ENCODE measurements at regions not wholly inside any gene's neighbourhood (a gene's known extent, or its start where the extent isn't known, plus 50 kb on each side); places are given as distances from the start of the nearest gene placed in this dataset.

- TF ChIP-seq CTCF (IDR thresholded peaks at IDR 0.05; ENCODE audit: low read depth, low read length): no peak
- in situ Hi-C loops (cut with HindIII; ENCODE audit: low sequenced_read_pairs): no loop called here
- H3K4me3 ChIP-seq (ENCODE audit: low read depth, low read length): no peak overlapping the region
- no peak for DNase-seq (ENCODE audit: low read depth, low spot score)
These were observed 142.8 kb upstream of the SALL3 start for GRCh38 chr18:78836838-78837237.

- no peak for DNase-seq (ENCODE audit: low read depth, low spot score)
These were observed 141.9 kb upstream of the SALL3 start for GRCh38 chr18:78837754-78838153.

GRCh38 chr18:78838183-78838582 is 141.4 kb upstream of the SALL3 start:
- TF ChIP-seq CTCF (IDR thresholded peaks at IDR 0.05; ENCODE audit: low read depth, low read length): no peak
- no peak for DNase-seq (ENCODE audit: low read depth, low spot score)
- H3K4me3 ChIP-seq (ENCODE audit: low read depth, low read length): no peak overlapping the region
- in situ Hi-C loops (cut with HindIII; ENCODE audit: low sequenced_read_pairs): no loop called here

More at GRCh38 chr18:78837754-78838153, 141.9 kb upstream of the SALL3 start:
- in situ Hi-C loops (cut with HindIII; ENCODE audit: low sequenced_read_pairs): no loop called here
- no peak for TF ChIP-seq CTCF (IDR thresholded peaks at IDR 0.05; ENCODE audit: low read depth, low read length)
- H3K4me3 ChIP-seq (ENCODE audit: low read depth, low read length): no peak overlapping the region

- in situ Hi-C loops (cut with HindIII; ENCODE audit: low sequenced_read_pairs): no loop called here
- no peak for DNase-seq (ENCODE audit: low read depth, low spot score)
- no peak overlapping the region for H3K4me3 ChIP-seq (ENCODE audit: low read depth, low read length)
- TF ChIP-seq CTCF (IDR thresholded peaks at IDR 0.05; ENCODE audit: low read depth, low read length): no peak
These were observed 130.6 kb upstream of the SALL3 start for GRCh38 chr18:78849046-78849445.

GRCh38 chr18:78849458-78849857 is 130.2 kb upstream of the SALL3 start:
- TF ChIP-seq CTCF (IDR thresholded peaks at IDR 0.05; ENCODE audit: low read depth, low read length): no peak
- DNase-seq (ENCODE audit: low read depth, low spot score): no peak
- H3K4me3 ChIP-seq (ENCODE audit: low read depth, low read length): no peak overlapping the region
- in situ Hi-C loops (cut with HindIII; ENCODE audit: low sequenced_read_pairs): no loop called here

GRCh38 chr18:78853341-78853740 is 126.3 kb upstream of the SALL3 start:
- in situ Hi-C loops (cut with HindIII; ENCODE audit: low sequenced_read_pairs): no loop called here
- DNase-seq (ENCODE audit: low read depth, low spot score): no peak
- no peak overlapping the region for H3K4me3 ChIP-seq (ENCODE audit: low read depth, low read length)
- TF ChIP-seq CTCF (IDR thresholded peaks at IDR 0.05; ENCODE audit: low read depth, low read length): no peak

GRCh38 chr18:78855188-78855587 is 124.4 kb upstream of the SALL3 start:
- TF ChIP-seq CTCF (IDR thresholded peaks at IDR 0.05; ENCODE audit: low read depth, low read length): no peak
- no peak for DNase-seq (ENCODE audit: low read depth, low spot score)
- in situ Hi-C loops (cut with HindIII; ENCODE audit: low sequenced_read_pairs): no loop called here
- no peak overlapping the region for H3K4me3 ChIP-seq (ENCODE audit: low read depth, low read length)

Measured in astrocyte of the spinal cord (primary cell).